Astrocyte (in vitro differentiated cells and primary cell): ENCODE measurements at regions not wholly inside any gene's neighbourhood (a gene's known extent, or its start where the extent isn't known, plus 50 kb on each side); places are given as distances from the start of the nearest gene placed in this dataset.
"Not testable (repeated sequence)": the region's sequence is repeated elsewhere in the genome, so short reads cannot be mapped to it uniquely, and the experiment has no call there.

Source experiments
- DNase-seq: peaks from one replicate; pipeline ENCODE4 v3.0.0-alpha.2; 2010; ENCODE audit warnings: low read depth
- FAIRE-seq: peaks from 2 replicates; lab custom pipeline; 2011; peaks lifted over from hg19 to GRCh38; lab: Jason Lieb, UNC
- H2AFZ ChIP-seq: 2 replicates; pipeline ENCODE4 v1.6.0; 2012; ENCODE audit warnings: low read depth, low read length, inconsistent platforms
- H3K27ac ChIP-seq: 2 replicates; pipeline ENCODE4 v1.5.1; 2011; ENCODE audit warnings: low read depth, low read length, inconsistent platforms
- H3K27me3 ChIP-seq: 2 replicates; pipeline ENCODE4 v1.6.0; 2011; ENCODE audit warnings: low read length, inconsistent platforms; ENCODE audit not compliant: insufficient read depth
- H3K36me3 ChIP-seq: 2 replicates; pipeline ENCODE4 v1.5.1; 2011; ENCODE audit warnings: low read length, inconsistent platforms; ENCODE audit not compliant: insufficient read depth
- H3K4me1 ChIP-seq: 2 replicates; pipeline ENCODE4 v1.5.1; 2011; ENCODE audit warnings: low read length, inconsistent platforms; ENCODE audit not compliant: insufficient read depth
- H3K4me2 ChIP-seq: 2 replicates; pipeline ENCODE4 v1.6.0; 2012; ENCODE audit warnings: low read length, inconsistent platforms
- H3K4me3 ChIP-seq: 2 replicates; pipeline ENCODE4 v1.5.1; 2011; ENCODE audit warnings: low read depth, mild to moderate bottlenecking, low read length, inconsistent platforms; ENCODE audit not compliant: insufficient read depth
- H3K79me2 ChIP-seq: 2 replicates; pipeline ENCODE4 v1.6.0; 2012; ENCODE audit warnings: mild to moderate bottlenecking, low read length, inconsistent platforms; ENCODE audit not compliant: insufficient read depth
- H3K9ac ChIP-seq: 2 replicates; pipeline ENCODE4 v1.6.0; 2012; ENCODE audit warnings: mild to moderate bottlenecking, low read length, inconsistent platforms
- H3K9me3 ChIP-seq: 2 replicates; pipeline ENCODE4 v1.5.1; 2012; ENCODE audit warnings: low read depth, mild to moderate bottlenecking, low read length, inconsistent platforms; ENCODE audit not compliant: insufficient read depth
- H4K20me1 ChIP-seq: 2 replicates; pipeline ENCODE4 v1.6.0; 2012; ENCODE audit warnings: low read length, inconsistent platforms; ENCODE audit not compliant: insufficient read depth
- H3K27ac Mint-ChIP-seq: one replicate; pipeline ENCODE4 v1.8.0; 2021; ENCODE audit warnings: mild to moderate bottlenecking, mixed read lengths; ENCODE audit not compliant: unreplicated experiment
- H3K27me3 Mint-ChIP-seq: one replicate; pipeline ENCODE4 v1.8.0; 2021; ENCODE audit warnings: low read depth, mixed read lengths; ENCODE audit not compliant: unreplicated experiment
- H3K36me3 Mint-ChIP-seq: one replicate; pipeline ENCODE4 v1.8.0; 2021; ENCODE audit warnings: low read depth, mixed read lengths; ENCODE audit not compliant: unreplicated experiment
- H3K4me1 Mint-ChIP-seq: one replicate; pipeline ENCODE4 v1.8.0; 2021; ENCODE audit warnings: low read depth, mixed read lengths; ENCODE audit not compliant: unreplicated experiment
- H3K4me3 Mint-ChIP-seq: one replicate; pipeline ENCODE4 v1.8.0; 2021; ENCODE audit warnings: mild to moderate bottlenecking, moderate library complexity, mixed read lengths; ENCODE audit not compliant: unreplicated experiment
- H3K9me3 Mint-ChIP-seq: one replicate; pipeline ENCODE4 v1.8.0; 2021; ENCODE audit warnings: mild to moderate bottlenecking, mixed read lengths; ENCODE audit not compliant: unreplicated experiment
- EZH2 ChIP-seq: IDR thresholded peaks from 2 replicates; pipeline ENCODE4 v1.6.1; 2012; ENCODE audit warnings: mild to moderate bottlenecking, low read length, inconsistent platforms; ENCODE audit not compliant: insufficient read depth
- TF ChIP-seq, protein P1 (sequence below): IDR thresholded peaks from 2 replicates; pipeline ENCODE4 v1.5.1; 2011; ENCODE audit warnings: low read depth, mild to moderate bottlenecking, inconsistent platforms, low read length, moderate library complexity; ENCODE audit not compliant: insufficient read depth

DNA sequence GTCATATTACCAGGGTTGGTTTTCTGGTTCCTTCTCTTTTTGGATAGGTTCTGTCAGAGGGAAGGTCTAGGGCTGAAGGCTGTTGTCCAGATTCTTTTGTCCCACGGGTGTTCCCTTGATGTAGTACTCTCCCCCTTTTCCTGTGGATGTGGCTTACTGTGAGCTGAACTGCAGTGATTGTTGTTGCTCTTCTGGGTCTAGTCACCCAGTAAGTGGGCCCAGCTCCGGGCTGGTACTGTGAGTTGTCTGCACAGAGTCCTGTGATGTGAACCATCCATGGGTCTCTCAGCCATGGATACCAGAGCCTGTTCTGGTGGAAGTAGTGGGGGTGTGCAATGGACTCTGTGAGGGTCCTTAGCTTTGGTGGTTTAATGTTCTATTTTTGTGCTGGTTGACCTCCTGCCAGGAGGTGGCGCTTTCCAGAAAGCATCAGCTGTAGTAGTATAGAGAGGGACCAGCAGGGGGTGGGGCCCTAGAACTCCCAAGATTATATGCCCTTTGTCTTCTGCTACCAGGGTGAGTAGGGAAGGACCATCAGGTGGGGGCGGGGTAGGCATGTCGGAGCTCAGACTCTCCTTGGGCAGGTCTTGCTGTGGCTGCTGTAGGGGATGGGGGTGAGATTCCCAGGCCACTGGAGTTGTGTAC is 99.4 kb upstream of the CHST15 start:
- H3K27me3 Mint-ChIP-seq: peaks cover 33% of the 10 kb centered on the region
- H3K9ac ChIP-seq, H3K9me3 Mint-ChIP-seq, H3K4me2 ChIP-seq, H3K36me3 ChIP-seq, H3K4me3 Mint-ChIP-seq, H3K27ac Mint-ChIP-seq, FAIRE-seq, H3K9me3 ChIP-seq, H3K4me3 ChIP-seq, H3K4me1 ChIP-seq, DNase-seq, H4K20me1 ChIP-seq, H3K27ac ChIP-seq, H3K27me3 ChIP-seq, H2AFZ ChIP-seq, H3K79me2 ChIP-seq, H3K4me1 Mint-ChIP-seq, H3K36me3 Mint-ChIP-seq: not testable (repeated sequence)
- TF ChIP-seq, protein P1, sequence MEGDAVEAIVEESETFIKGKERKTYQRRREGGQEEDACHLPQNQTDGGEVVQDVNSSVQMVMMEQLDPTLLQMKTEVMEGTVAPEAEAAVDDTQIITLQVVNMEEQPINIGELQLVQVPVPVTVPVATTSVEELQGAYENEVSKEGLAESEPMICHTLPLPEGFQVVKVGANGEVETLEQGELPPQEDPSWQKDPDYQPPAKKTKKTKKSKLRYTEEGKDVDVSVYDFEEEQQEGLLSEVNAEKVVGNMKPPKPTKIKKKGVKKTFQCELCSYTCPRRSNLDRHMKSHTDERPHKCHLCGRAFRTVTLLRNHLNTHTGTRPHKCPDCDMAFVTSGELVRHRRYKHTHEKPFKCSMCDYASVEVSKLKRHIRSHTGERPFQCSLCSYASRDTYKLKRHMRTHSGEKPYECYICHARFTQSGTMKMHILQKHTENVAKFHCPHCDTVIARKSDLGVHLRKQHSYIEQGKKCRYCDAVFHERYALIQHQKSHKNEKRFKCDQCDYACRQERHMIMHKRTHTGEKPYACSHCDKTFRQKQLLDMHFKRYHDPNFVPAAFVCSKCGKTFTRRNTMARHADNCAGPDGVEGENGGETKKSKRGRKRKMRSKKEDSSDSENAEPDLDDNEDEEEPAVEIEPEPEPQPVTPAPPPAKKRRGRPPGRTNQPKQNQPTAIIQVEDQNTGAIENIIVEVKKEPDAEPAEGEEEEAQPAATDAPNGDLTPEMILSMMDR: peak; percentile 8

DNA sequence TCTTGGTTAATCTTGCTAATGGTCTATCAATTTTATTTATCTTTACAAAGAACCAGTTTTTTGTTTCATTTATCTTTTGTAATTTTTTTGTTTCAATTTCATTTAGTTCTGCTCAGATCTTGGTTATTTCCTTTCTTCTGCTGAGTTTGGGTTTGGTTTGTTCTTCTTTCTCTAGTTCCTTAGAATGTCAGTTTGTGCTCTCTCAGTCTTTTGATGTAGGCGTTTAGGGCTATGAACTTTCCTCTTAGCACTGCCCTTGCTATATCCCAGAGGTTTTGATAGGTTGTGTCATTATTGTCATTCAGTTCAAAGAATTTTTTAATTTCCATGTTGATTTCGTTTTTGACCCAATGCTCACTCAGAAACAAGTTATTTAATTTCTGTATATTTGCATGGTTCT is 97.1 kb upstream of the CHST15 start:
- H3K4me3 ChIP-seq, H3K9ac ChIP-seq, H3K4me3 Mint-ChIP-seq, H3K4me2 ChIP-seq, H3K4me1 ChIP-seq, H3K36me3 ChIP-seq, H3K79me2 ChIP-seq, FAIRE-seq, H2AFZ ChIP-seq, H3K27ac ChIP-seq, H3K9me3 Mint-ChIP-seq, H4K20me1 ChIP-seq, H3K27ac Mint-ChIP-seq, H3K27me3 ChIP-seq, H3K9me3 ChIP-seq, DNase-seq, H3K4me1 Mint-ChIP-seq, H3K36me3 Mint-ChIP-seq: not testable (repeated sequence)
- H3K27me3 Mint-ChIP-seq: peaks cover 28% of the 10 kb centered on the region

DNA sequence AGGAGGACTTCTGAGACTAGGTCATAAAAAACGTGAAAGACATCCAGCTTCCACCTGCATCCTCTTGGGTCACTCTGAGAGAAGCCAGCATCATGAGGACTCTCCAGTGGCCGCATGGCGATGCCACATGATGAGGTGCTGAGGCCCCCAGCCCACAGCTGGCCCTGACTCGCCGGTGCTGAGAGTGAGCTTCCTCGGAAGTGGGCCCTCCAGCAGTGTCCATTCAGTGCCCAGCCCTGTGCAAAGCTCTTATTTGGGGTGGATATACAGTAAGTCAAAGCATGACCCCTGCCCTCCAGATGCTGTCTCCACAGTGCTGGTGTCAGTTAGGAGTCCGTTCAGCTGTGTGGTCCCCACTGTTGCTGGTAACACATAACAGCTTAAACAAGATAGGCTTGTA is 93.6 kb upstream of the CHST15 start:
- H3K9me3 Mint-ChIP-seq: peaks cover 2% of the 10 kb centered on the region
- Histone ChIP-seq H3K79me2 (no peaks in the 10 kb centered on the region), H3K36me3 (no peaks in the 10 kb centered on the region), H3K4me1 (no peaks in the 10 kb centered on the region), H4K20me1 (no peaks in the 10 kb centered on the region), H3K9me3 (no peaks in the 10 kb centered on the region), H3K27ac (no peak overlapping the region), H3K9ac (no peak overlapping the region), H3K27me3 (no peaks in the 10 kb centered on the region), H3K4me3 (no peak overlapping the region), H3K4me2 (no peak overlapping the region), H2AFZ (no peak overlapping the region)
- no peaks in the 10 kb centered on the region for H3K36me3 Mint-ChIP-seq
- H3K4me3 Mint-ChIP-seq: no peak overlapping the region
- no peak for DNase-seq
- no peak overlapping the region for H3K27ac Mint-ChIP-seq
- peaks cover 40% of the 10 kb centered on the region for H3K27me3 Mint-ChIP-seq
- FAIRE-seq: no peak
- TF ChIP-seq, protein P1: no peak
- no peak for TF ChIP-seq EZH2
- H3K4me1 Mint-ChIP-seq: no peaks in the 10 kb centered on the region
